GM12864 (cell line): ENCODE measurements at regions not wholly inside any gene's neighbourhood (a gene's known extent, or its start where the extent isn't known, plus 50 kb on each side); places are given as distances from the start of the nearest gene placed in this dataset.

Source experiments
- DNase-seq: peaks from one replicate; pipeline ENCODE4 v3.0.0-alpha.2; 2011; ENCODE audit warnings: low read depth
- H3K4me3 ChIP-seq: 2 replicates; pipeline ENCODE4 v1.5.1; 2011; ENCODE audit warnings: mild to moderate bottlenecking, low read depth, low read length, control low read depth
- CTCF ChIP-seq: IDR thresholded peaks from 2 replicates; pipeline ENCODE4 v1.5.1; 2011; ENCODE audit warnings: low read depth, mild to moderate bottlenecking, moderate library complexity, low read length, control low read depth, inconsistent platforms; ENCODE audit errors: missing control alignments

- TF ChIP-seq CTCF: no peak
- no peak for DNase-seq
- H3K4me3 ChIP-seq: no peak overlapping the region
Observed at GRCh38 chr2:16718576-16719484, 53.2 kb upstream of the CYRIA start.

GRCh38 chr2:16717477-16717876 lies 51.8 kb upstream of the CYRIA start:
- no peak for DNase-seq
- no peak for TF ChIP-seq CTCF
- H3K4me3 ChIP-seq: no peak overlapping the region

DNA sequence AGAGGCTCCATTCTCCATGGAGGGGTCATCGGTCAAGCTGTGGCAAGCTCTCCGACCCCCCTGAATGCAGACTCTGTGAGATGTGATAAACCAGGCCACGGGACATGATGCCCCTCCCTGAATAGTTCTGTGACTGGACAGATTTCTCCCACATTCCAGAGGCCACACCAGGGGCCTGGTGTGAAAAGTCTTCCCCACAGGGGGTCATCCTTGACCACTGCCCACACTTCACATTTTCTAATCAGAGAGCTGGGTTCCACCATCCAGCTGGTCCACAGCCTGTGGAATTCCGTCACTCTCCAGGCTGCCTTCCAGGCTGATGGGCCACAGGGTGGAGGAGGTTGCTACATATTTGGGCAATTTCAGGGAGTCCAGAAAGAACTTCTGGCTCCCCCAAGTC lies 51.3 kb upstream of the CYRIA start:
- no peak for TF ChIP-seq CTCF

GRCh38 chr2:16716024-16716423 lies 50.4 kb upstream of the CYRIA start:
- no peak for TF ChIP-seq CTCF
- no peak overlapping the region for H3K4me3 ChIP-seq
- DNase-seq: no peak

More for the DNA sequence above, 51.3 kb upstream of the CYRIA start:
- H3K4me3 ChIP-seq: no peak overlapping the region
- DNase-seq: no peak
